ENCODE measurements at regions not wholly inside any gene's neighbourhood (a gene's known extent, or its start where the extent isn't known, plus 50 kb on each side); places are given as distances from the start of the nearest gene placed in this dataset.

GRCh38 chr3:145959457-145960088 lies 201.4 kb downstream of the PLOD2 start:
- Mint-ChIP-seq H3K27ac (no peak overlapping the region), H3K4me1 (no peaks in the 10 kb centered on the region), H3K9me3 (peaks cover 5% of the 10 kb centered on the region), H3K36me3 (no peaks in the 10 kb centered on the region), H3K4me3 (no peak overlapping the region)
- ATAC-seq (no peak), DNase-seq (ENCODE audit: low spot score in 2 of 2) (no peak)

- H3K9me3 Mint-ChIP-seq, result peaks cover 8% of the 10 kb centered on the region
- no peak overlapping the region for H3K4me3 Mint-ChIP-seq
- H3K27ac Mint-ChIP-seq, result no peak overlapping the region
- ATAC-seq (no peak), DNase-seq (ENCODE audit: low spot score in 2 of 2) (no peak)
- no peaks in the 10 kb centered on the region for H3K36me3 Mint-ChIP-seq
- no peaks in the 10 kb centered on the region for H3K4me1 Mint-ChIP-seq
Observed at GRCh38 chr3:145963111-145963510, 197.9 kb downstream of the PLOD2 start.

DNA sequence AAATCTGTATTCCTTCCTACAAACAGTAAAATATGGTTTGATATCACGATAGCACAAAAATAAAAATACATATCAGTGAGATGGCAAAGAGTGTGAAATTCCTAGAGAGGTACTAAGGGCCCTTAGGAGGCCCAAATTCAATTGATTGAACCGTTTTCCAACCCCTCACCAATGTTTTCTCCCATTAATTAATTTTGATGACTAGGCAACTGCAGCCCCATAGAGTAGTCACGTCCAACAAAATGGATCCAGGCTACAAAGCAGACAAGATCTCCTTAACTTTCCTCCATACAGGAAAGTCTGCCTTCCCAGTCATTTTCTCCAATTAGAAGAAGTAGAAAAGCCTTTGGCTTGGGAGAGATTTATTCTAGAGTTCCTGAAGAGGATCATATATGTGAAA lies 193.9 kb downstream of the PLOD2 start:
- no peak for ATAC-seq
- Mint-ChIP-seq H3K27ac (no peak overlapping the region), H3K4me1 (no peaks in the 10 kb centered on the region), H3K4me3 (no peak overlapping the region), H3K36me3 (no peaks in the 10 kb centered on the region), H3K9me3 (peaks cover 4% of the 10 kb centered on the region)
- DNase-seq (ENCODE audit: low spot score in 2 of 2), result no peak

- DNase-seq (ENCODE audit: low spot score in 2 of 2) (no peak), ATAC-seq (no peak)
- Mint-ChIP-seq H3K27ac (no peak overlapping the region), H3K4me3 (no peak overlapping the region), H3K9me3 (no peaks in the 10 kb centered on the region), H3K36me3 (no peaks in the 10 kb centered on the region), H3K4me1 (no peaks in the 10 kb centered on the region)
Observed at GRCh38 chr3:145971186-145971585, 189.8 kb downstream of the PLOD2 start.

DNA sequence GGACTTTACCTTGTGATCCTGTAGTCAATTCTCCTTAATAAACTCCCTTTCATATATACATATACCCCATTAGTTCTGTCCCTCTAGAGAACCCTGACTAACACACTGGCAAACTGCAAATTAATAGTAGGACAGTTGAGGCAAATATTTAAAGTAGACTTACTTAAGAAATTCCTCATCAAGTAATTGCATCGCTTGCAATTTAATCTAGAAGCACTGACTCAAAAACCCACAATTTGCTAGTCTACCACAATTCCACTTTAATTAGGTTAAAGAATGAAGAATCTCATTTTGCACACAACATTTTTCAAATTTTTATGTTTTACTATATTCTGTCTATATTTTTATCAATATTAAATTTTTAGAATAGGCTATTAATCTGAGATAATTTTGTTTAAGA lies 188.1 kb downstream of the PLOD2 start:
- no peaks in the 10 kb centered on the region for H3K36me3 Mint-ChIP-seq
- H3K9me3 Mint-ChIP-seq, result peaks cover 4% of the 10 kb centered on the region
- no peak overlapping the region for H3K27ac Mint-ChIP-seq
- H3K4me3 Mint-ChIP-seq, result no peak overlapping the region
- no peak for DNase-seq (ENCODE audit: low spot score in 2 of 2)
- ATAC-seq, result no peak
- H3K4me1 Mint-ChIP-seq, result no peaks in the 10 kb centered on the region

DNA sequence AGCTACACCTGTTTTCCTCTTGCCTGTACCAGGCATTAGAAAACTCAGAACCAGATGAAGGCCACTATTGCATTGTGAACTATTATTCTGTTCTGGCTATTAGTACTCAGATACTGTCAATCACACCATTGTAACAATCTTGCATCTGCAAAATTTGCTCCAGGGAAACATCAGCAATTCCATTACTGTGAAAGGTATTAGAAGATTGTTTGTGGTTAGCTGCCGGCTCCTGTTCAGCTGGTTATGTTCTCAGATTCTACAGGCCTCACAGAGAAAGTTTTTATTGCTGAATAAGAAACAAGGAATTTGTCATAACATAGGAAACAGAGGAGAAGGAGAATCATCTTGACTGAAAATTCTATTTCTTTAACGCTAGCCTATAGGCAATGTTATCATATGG lies 179.9 kb downstream of the PLOD2 start:
- no peaks in the 10 kb centered on the region for H3K4me1 Mint-ChIP-seq
- no peaks in the 10 kb centered on the region for H3K36me3 Mint-ChIP-seq
- H3K4me3 Mint-ChIP-seq, result no peak overlapping the region
- no peak for DNase-seq (ENCODE audit: low spot score in 2 of 2)
- no peak overlapping the region for H3K27ac Mint-ChIP-seq
- H3K9me3 Mint-ChIP-seq, result peaks cover 19% of the 10 kb centered on the region
- ATAC-seq, result no peak

DNA sequence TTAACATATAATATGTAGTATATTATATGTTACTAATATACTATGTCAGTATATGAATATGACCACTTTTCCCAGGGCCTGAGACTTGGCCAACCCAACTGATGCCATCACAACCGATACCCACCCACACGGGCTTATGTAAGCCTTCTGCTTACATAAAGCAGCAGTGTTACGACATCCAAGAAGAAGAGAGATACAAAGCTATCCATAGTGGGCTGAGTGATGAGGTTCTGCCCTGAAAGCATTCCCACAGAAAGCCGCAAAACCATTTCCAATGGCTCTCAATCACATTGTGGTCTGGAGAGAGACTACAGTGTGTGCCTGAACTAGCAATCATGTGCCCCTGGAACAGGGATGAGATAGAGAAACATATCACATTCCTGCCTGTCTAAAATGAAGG lies 177.9 kb downstream of the PLOD2 start:
- peaks cover 13% of the 10 kb centered on the region for H3K9me3 Mint-ChIP-seq

More for the DNA sequence above, 177.9 kb downstream of the PLOD2 start:
- no peak for DNase-seq (ENCODE audit: low spot score in 2 of 2)
- Mint-ChIP-seq H3K4me3 (no peak overlapping the region), H3K27ac (no peak overlapping the region), H3K4me1 (no peaks in the 10 kb centered on the region), H3K36me3 (no peaks in the 10 kb centered on the region)
- no peak for ATAC-seq

Data from stimulated activated effector memory CD8-positive, alpha-beta T cell treated with anti-CD3 and anti-CD28 coated beads, Interleukin-12 subunit alpha, Interleukin-12 subunit beta, amount 100 ng/mL, for 72 hours (primary cell).